22Rv1 (cell line): ENCODE measurements at regions not wholly inside any gene's neighbourhood (a gene's known extent, or its start where the extent isn't known, plus 50 kb on each side); places are given as distances from the start of the nearest gene placed in this dataset.

Source experiments
- CTCF ChIP-seq: fragments of 450-650 bp; IDR thresholded peaks from 2 replicates; pipeline ENCODE4 v1.5.1; 2017; ENCODE audit warnings: mild to moderate bottlenecking
- ZFX ChIP-seq: fragments of 450-650 bp; IDR thresholded peaks from 2 replicates; pipeline ENCODE4 v1.6.1; 2017; ENCODE audit warnings: antibody characterized with exemption, borderline replicate concordance

GRCh38 chr15:77538793-77539497, 93.8 kb downstream of the LINGO1 start:
- TF ChIP-seq CTCF, result no peak
- no peak for TF ChIP-seq ZFX
